Lower lobe of right lung (tissue), 2 donors: ENCODE measurements at regions not wholly inside any gene's neighbourhood (a gene's known extent, or its start where the extent isn't known, plus 50 kb on each side); places are given as distances from the start of the nearest gene placed in this dataset.
"Not testable (repeated sequence)": the region's sequence is repeated elsewhere in the genome, so short reads cannot be mapped to it uniquely, and the experiment has no call there.

ENCODE experiments used
- ATAC-seq, 2 donors: fragments of 200-7000 bp; cut with Tn5 transposase; one replicate each; pipeline ENCODE4 v1.9.1; 2020 to 2022; ENCODE audit warnings: mild to moderate bottlenecking in 2 of 2, moderate library complexity in 2 of 2
- DNase-seq: peaks from one replicate; pipeline ENCODE4 v3.0.0-alpha.2; 2020
- H3K27ac ChIP-seq: fragments of 200-600 bp; one replicate; pipeline ENCODE4 v1.8.0; 2022
- H3K27me3 ChIP-seq: fragments of 200-600 bp; one replicate; pipeline ENCODE4 v1.8.0; 2022; ENCODE audit warnings: low read depth
- H3K36me3 ChIP-seq: fragments of 200-600 bp; one replicate; pipeline ENCODE4 v1.8.0; 2022; ENCODE audit warnings: mild to moderate bottlenecking
- H3K4me1 ChIP-seq: fragments of 200-600 bp; one replicate; pipeline ENCODE4 v1.8.0; 2022
- H3K4me3 ChIP-seq: fragments of 200-600 bp; one replicate; pipeline ENCODE4 v1.8.0; 2022; ENCODE audit warnings: mild to moderate bottlenecking
- H3K9me3 ChIP-seq: fragments of 200-600 bp; one replicate; pipeline ENCODE4 v1.8.0; 2022
- intact Hi-C: fragments of 100-400 bp; cut with DNase I; formaldehyde crosslinking; loops from one replicate; pipeline ENCODE4 v1.11.0; 2022
- TF ChIP-seq, protein P1 (sequence below): fragments of 200-600 bp; IDR thresholded peaks from one replicate; pipeline ENCODE4 v1.8.0; 2022; ENCODE audit warnings: antibody characterized with exemption, mild to moderate bottlenecking
- donor health status: DM: no; HTN: yes; CAD: no; lungs with severe emphysema.

DNA sequence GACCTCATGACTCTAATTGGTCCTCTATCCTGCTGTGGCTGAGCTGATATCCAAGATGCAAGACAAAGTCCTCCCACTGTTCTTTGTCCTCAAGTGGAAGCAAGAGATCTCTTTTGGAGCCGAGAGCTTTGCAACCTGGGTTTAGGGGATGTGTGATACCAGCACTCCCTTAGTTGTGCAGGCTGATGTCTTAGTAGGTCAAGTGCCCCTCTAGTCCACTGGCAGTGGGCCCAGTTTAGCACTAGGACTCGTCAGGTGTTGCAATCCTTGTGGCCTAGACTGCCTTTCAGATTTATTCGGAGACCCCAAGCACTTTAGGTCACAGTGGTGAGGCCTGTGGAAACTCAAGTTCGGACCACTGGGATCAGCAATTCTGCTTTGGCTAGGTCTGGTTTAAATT, 64.0 kb downstream of the GPRASP3 start:
- DNase-seq (peak; percentile 60), ATAC-seq (peak; percentile 55 to 71)

DNA sequence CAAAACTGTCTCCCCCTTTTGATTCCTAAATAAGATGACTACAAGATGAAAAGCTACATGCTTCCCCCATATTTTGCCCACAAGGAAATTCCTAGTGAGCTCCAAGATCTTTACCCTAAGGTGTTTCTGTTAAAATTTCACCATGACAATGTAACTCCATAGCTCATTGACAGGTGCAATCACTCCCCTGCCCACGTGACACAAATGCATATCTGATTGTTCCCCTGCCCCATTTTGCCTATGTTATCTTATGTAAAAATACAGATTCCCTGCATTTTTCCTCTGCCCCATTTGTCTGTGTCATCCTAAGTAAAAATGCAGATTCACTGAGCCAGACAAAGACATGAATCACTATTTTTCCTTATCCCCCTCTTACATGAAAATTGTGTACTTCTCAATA, 66.7 kb downstream of the GPRASP3 start:
- intact Hi-C loops: no loop called here
- TF ChIP-seq, protein P1, sequence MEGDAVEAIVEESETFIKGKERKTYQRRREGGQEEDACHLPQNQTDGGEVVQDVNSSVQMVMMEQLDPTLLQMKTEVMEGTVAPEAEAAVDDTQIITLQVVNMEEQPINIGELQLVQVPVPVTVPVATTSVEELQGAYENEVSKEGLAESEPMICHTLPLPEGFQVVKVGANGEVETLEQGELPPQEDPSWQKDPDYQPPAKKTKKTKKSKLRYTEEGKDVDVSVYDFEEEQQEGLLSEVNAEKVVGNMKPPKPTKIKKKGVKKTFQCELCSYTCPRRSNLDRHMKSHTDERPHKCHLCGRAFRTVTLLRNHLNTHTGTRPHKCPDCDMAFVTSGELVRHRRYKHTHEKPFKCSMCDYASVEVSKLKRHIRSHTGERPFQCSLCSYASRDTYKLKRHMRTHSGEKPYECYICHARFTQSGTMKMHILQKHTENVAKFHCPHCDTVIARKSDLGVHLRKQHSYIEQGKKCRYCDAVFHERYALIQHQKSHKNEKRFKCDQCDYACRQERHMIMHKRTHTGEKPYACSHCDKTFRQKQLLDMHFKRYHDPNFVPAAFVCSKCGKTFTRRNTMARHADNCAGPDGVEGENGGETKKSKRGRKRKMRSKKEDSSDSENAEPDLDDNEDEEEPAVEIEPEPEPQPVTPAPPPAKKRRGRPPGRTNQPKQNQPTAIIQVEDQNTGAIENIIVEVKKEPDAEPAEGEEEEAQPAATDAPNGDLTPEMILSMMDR: no peak
- Histone ChIP-seq H3K27me3 (no peaks in the 10 kb centered on the region), H3K4me1 (no peaks in the 10 kb centered on the region), H3K4me3 (no peak overlapping the region), H3K27ac (no peak overlapping the region), H3K36me3 (no peaks in the 10 kb centered on the region), H3K9me3 (no peaks in the 10 kb centered on the region)
- ATAC-seq (no peak), DNase-seq (no peak)

More for the DNA sequence above, 64.0 kb downstream of the GPRASP3 start:
- H3K4me1 ChIP-seq: no peaks in the 10 kb centered on the region
- no peak overlapping the region for H3K27ac ChIP-seq
- no peak overlapping the region for H3K4me3 ChIP-seq
- no peaks in the 10 kb centered on the region for H3K27me3 ChIP-seq
- TF ChIP-seq, protein P1: no peak
- H3K36me3 ChIP-seq: no peaks in the 10 kb centered on the region
- intact Hi-C loops: no loop called here
- no peaks in the 10 kb centered on the region for H3K9me3 ChIP-seq

DNA sequence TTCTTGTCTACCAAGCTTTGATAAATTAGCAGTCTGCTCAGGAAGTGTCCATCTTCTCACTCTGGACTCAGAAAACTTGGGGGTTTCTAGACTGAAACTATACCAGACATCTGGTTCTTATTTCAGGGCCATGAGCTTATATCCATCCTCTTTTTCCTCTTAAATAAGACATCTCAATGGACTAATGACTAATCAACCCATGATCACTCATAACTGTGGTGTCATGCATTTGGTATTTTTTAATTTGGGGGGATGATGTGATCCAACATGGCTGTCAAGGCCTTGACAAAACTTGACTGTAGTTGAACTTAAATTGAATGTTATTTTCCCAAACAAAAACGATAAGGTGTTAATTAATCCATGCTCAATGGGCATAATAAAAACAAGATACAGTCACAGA, 87.8 kb downstream of the GPRASP3 start:
- no peaks in the 10 kb centered on the region for H3K4me1 ChIP-seq
- H3K9me3 ChIP-seq: no peaks in the 10 kb centered on the region
- TF ChIP-seq, protein P1: no peak
- no peaks in the 10 kb centered on the region for H3K36me3 ChIP-seq
- no peaks in the 10 kb centered on the region for H3K27me3 ChIP-seq
- DNase-seq (no peak), ATAC-seq (no peak)
- no peak overlapping the region for H3K4me3 ChIP-seq
- no peak overlapping the region for H3K27ac ChIP-seq
- intact Hi-C loops: no loop called here

DNA sequence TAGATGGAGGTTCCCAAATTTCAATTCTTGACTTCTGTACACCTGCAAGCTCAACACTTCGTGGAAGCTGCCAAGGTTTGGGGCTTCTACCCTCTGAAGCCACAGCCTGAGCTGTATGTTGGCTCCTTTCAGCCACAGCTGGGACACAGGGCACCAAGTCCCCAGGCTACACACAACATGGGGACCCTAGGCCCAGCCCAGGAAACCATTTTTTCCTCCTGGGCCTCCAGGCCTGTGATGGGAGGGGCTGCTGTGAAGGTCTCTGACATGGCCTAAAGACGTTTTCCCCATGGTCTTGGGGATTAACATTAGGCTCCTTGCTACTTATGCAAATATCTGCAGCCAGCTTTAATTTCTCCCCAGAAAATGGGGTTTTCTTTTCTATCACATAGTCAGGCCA, 97.7 kb downstream of the GPRASP3 start:
- DNase-seq: not testable (repeated sequence)

DNA sequence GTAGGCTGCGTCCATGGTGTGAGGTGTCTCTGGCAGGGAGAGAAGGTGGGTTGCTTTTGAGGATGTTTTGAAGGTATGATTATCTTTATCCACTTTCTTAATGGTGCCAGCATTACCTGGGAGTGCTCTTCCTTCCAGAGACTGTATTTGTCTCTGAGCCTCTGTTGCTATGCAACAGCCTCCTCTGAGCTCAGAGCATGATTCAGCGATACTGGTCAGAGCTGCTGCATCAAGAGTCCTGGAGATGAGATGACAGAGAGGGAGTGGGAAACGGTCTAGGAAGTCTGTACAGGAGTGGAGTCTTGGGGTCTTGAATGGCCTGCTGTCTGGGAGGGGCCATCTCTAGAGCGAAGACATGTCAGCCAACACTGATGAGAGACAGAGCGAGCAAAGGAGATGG, 104.4 kb upstream of the RAB40AL start:
- ATAC-seq (no peak), DNase-seq (no peak)
- no peaks in the 10 kb centered on the region for H3K36me3 ChIP-seq
- no peak overlapping the region for H3K27ac ChIP-seq
- intact Hi-C loops: no loop called here
- H3K4me3 ChIP-seq: no peak overlapping the region
- no peaks in the 10 kb centered on the region for H3K27me3 ChIP-seq
- no peaks in the 10 kb centered on the region for H3K9me3 ChIP-seq
- TF ChIP-seq, protein P1: no peak
- no peaks in the 10 kb centered on the region for H3K4me1 ChIP-seq

More for the DNA sequence above, 97.7 kb downstream of the GPRASP3 start:
- H3K9me3 ChIP-seq, H3K27me3 ChIP-seq, H3K4me1 ChIP-seq, H3K36me3 ChIP-seq, H3K4me3 ChIP-seq, H3K27ac ChIP-seq, ATAC-seq, intact Hi-C loops: not testable (repeated sequence)

DNA sequence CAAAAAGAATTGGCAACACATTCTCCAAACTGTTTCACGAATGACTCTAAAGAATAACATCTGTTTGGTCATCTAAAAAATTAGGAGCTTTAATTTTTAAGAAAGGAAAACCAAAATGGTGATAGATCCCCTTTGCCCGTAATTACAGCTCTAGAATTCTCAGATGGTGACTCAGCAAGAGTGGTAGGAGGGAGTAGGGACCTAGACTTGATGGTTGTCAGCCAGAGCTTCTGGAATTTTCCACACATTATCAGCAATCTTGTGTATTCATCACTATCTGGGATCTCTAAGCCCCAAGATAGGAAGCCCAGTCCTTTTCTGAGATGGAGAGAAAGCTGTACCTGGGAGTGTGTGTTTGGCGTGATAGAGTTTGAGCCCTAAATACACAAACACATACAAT, 103.9 kb upstream of the RAB40AL start:
- no peak for ATAC-seq
- Histone ChIP-seq H3K27me3 (no peaks in the 10 kb centered on the region), H3K4me1 (no peaks in the 10 kb centered on the region), H3K36me3 (no peaks in the 10 kb centered on the region), H3K9me3 (no peaks in the 10 kb centered on the region), H3K4me3 (no peak overlapping the region), H3K27ac (no peak overlapping the region)
- DNase-seq: no peak
- TF ChIP-seq, protein P1: no peak
- intact Hi-C loops: no loop called here
